ENCODE measurements at regions not wholly inside any gene's neighbourhood (a gene's known extent, or its start where the extent isn't known, plus 50 kb on each side); places are given as distances from the start of the nearest gene placed in this dataset.
"Not testable (repeated sequence)": the region's sequence is repeated elsewhere in the genome, so short reads cannot be mapped to it uniquely, and the experiment has no call there.

- no peak for DNase-seq (ENCODE audit: low read depth)
Measured at GRCh38 chr13:72657379-72657778, 70.0 kb downstream of the MZT1 start.

GRCh38 chr13:72656357-72656756, 71.1 kb downstream of the MZT1 start:
- DNase-seq (ENCODE audit: low read depth), result no peak

- DNase-seq (ENCODE audit: low read depth), result no peak
Measured at GRCh38 chr13:72653506-72653905, 73.9 kb downstream of the MZT1 start.

GRCh38 chr13:72652681-72653080, 74.7 kb downstream of the MZT1 start:
- no peak for DNase-seq (ENCODE audit: low read depth)

GRCh38 chr13:72651144-72651543, 76.3 kb downstream of the MZT1 start:
- DNase-seq (ENCODE audit: low read depth), result no peak

- no peak for DNase-seq (ENCODE audit: low read depth)
Measured at GRCh38 chr13:72650051-72650700, 77.3 kb downstream of the MZT1 start.

- no peak for DNase-seq (ENCODE audit: low read depth)
Measured at GRCh38 chr13:72648513-72649065, 78.8 kb downstream of the MZT1 start.

- DNase-seq (ENCODE audit: low read depth), result no peak
Measured at GRCh38 chr13:72647422-72647821, 80.0 kb downstream of the MZT1 start.

GRCh38 chr13:72645521-72645920, 81.9 kb downstream of the MZT1 start:
- DNase-seq (ENCODE audit: low read depth), result no peak

- DNase-seq (ENCODE audit: low read depth), result peak; percentile 9
Measured at GRCh38 chr13:72643311-72643989, 84.0 kb downstream of the MZT1 start.

- DNase-seq (ENCODE audit: low read depth), result no peak
Measured at GRCh38 chr13:72639377-72639776, 88.1 kb downstream of the MZT1 start.

- no peak for DNase-seq (ENCODE audit: low read depth)
Measured at GRCh38 chr13:72638059-72638815, 89.2 kb downstream of the MZT1 start.

GRCh38 chr13:72637561-72637960, 89.9 kb downstream of the MZT1 start:
- no peak for DNase-seq (ENCODE audit: low read depth)

- no peak for DNase-seq (ENCODE audit: low read depth)
Measured at GRCh38 chr13:72634859-72635258, 92.6 kb downstream of the MZT1 start.

GRCh38 chr13:72622546-72622945, 104.9 kb downstream of the MZT1 start:
- no peak for DNase-seq (ENCODE audit: low read depth)

- DNase-seq (ENCODE audit: low read depth), result no peak
Measured at GRCh38 chr13:72620874-72621273, 106.6 kb downstream of the MZT1 start.

GRCh38 chr13:72617951-72618350, 109.5 kb downstream of the MZT1 start:
- DNase-seq (ENCODE audit: low read depth), result no peak

GRCh38 chr13:72617186-72617585, 110.2 kb downstream of the MZT1 start:
- DNase-seq (ENCODE audit: low read depth), result no peak

- DNase-seq (ENCODE audit: low read depth), result not testable (repeated sequence)
Measured at GRCh38 chr13:72610251-72610891, 117.1 kb downstream of the MZT1 start.

- no peak for DNase-seq (ENCODE audit: low read depth)
Measured at GRCh38 chr13:72599178-72599743, 128.2 kb downstream of the MZT1 start.

- DNase-seq (ENCODE audit: low read depth), result no peak
Measured at GRCh38 chr13:72590091-72590740, 137.2 kb downstream of the MZT1 start.

Measured in stimulated activated CD8-positive, alpha-beta memory T cell treated with anti-CD3 and anti-CD28 coated beads, Interleukin-4, amount 100 ng/mL, for 24 hours (primary cell).